Urinary bladder (tissue), 3 donors: ENCODE measurements at regions not wholly inside any gene's neighbourhood (a gene's known extent, or its start where the extent isn't known, plus 50 kb on each side); places are given as distances from the start of the nearest gene placed in this dataset.
"Not testable (repeated sequence)": the region's sequence is repeated elsewhere in the genome, so short reads cannot be mapped to it uniquely, and the experiment has no call there.

ENCODE experiments used
- DNase-seq: peaks from one replicate; pipeline ENCODE4 v3.0.0-alpha.2; 2015; ENCODE audit errors: extremely low spot score
- H3K27ac ChIP-seq: one replicate; pipeline ENCODE4 v1.5.1; 2013; ENCODE audit warnings: low read depth, mild to moderate bottlenecking, moderate library complexity
- H3K36me3 ChIP-seq: one replicate; pipeline ENCODE4 v1.6.1; 2013; ENCODE audit warnings: mild to moderate bottlenecking, moderate library complexity; ENCODE audit not compliant: insufficient read depth
- H3K4me1 ChIP-seq: one replicate; pipeline ENCODE4 v1.6.1; 2013; ENCODE audit warnings: mild to moderate bottlenecking, moderate library complexity; ENCODE audit not compliant: insufficient read depth
- H3K4me3 ChIP-seq: one replicate; pipeline ENCODE4 v1.5.1; 2013; ENCODE audit warnings: low read depth, low read length
- WGBS: extraction: QIAGEN DNeasy Blood & Tissue Kit; methylation state at CpG from one replicate; pipeline ENCODE4 v1.1.7; 2013; 5-methylcytosine and 5-hydroxymethylcytosine counted together
- donor health status: healthy with polysubstance abuse.
- donor health status: healthy.

GRCh38 chr1:187527346-187527745 lies 698.6 kb downstream of the PLA2G4A start:
- 84% methylated on average over 3 of the region's 3 CpGs for WGBS

GRCh38 chr1:187537936-187538335 lies 709.2 kb downstream of the PLA2G4A start:
- Histone ChIP-seq H3K36me3 (no peaks in the 10 kb centered on the region), H3K4me1 (no peaks in the 10 kb centered on the region), H3K27ac (no peak overlapping the region), H3K4me3 (no peak overlapping the region)
- WGBS, result 33% methylated on average over 4 of the region's 4 CpGs
- no peak for DNase-seq

More at GRCh38 chr1:187527346-187527745, 698.6 kb downstream of the PLA2G4A start:
- no peak for DNase-seq
- H3K4me3 ChIP-seq, result no peak overlapping the region
- H3K27ac ChIP-seq, result no peak overlapping the region
- H3K36me3 ChIP-seq, result no peaks in the 10 kb centered on the region
- H3K4me1 ChIP-seq, result no peaks in the 10 kb centered on the region

- Histone ChIP-seq H3K4me3 (no peak overlapping the region), H3K36me3 (no peaks in the 10 kb centered on the region), H3K4me1 (no peaks in the 10 kb centered on the region), H3K27ac (no peak overlapping the region)
- WGBS, result 82% methylated on average over 3 of the region's 3 CpGs
- DNase-seq, result no peak
Measured at GRCh38 chr1:187549540-187549939, 720.8 kb downstream of the PLA2G4A start.

- Histone ChIP-seq H3K4me3 (no peak overlapping the region), H3K27ac (no peak overlapping the region), H3K36me3 (no peaks in the 10 kb centered on the region), H3K4me1 (no peaks in the 10 kb centered on the region)
- 96% methylated on average over 20 of the region's 20 CpGs for WGBS
- DNase-seq, result no peak
Measured at GRCh38 chr1:187551061-187551460, 722.3 kb downstream of the PLA2G4A start.

GRCh38 chr1:187563191-187563590 lies 734.4 kb downstream of the PLA2G4A start:
- no peaks in the 10 kb centered on the region for H3K4me1 ChIP-seq
- DNase-seq, result no peak
- 89% methylated on average over 3 of the region's 3 CpGs for WGBS
- no peak overlapping the region for H3K27ac ChIP-seq
- H3K36me3 ChIP-seq, result no peaks in the 10 kb centered on the region
- no peak overlapping the region for H3K4me3 ChIP-seq

- 79% methylated on average over 1 of the region's 1 CpG for WGBS
- Histone ChIP-seq H3K4me3 (no peak overlapping the region), H3K4me1 (no peaks in the 10 kb centered on the region), H3K36me3 (no peaks in the 10 kb centered on the region), H3K27ac (no peak overlapping the region)
- DNase-seq, result no peak
Measured at GRCh38 chr1:187566354-187566753, 737.6 kb downstream of the PLA2G4A start.

GRCh38 chr1:187568067-187568466 lies 739.3 kb downstream of the PLA2G4A start:
- no peak for DNase-seq
- H3K27ac ChIP-seq, result no peak overlapping the region
- H3K4me3 ChIP-seq, result no peak overlapping the region
- H3K36me3 ChIP-seq, result no peaks in the 10 kb centered on the region
- WGBS, result 88% methylated on average over 2 of the region's 2 CpGs
- no peaks in the 10 kb centered on the region for H3K4me1 ChIP-seq

GRCh38 chr1:187570166-187570565 lies 741.4 kb downstream of the PLA2G4A start:
- H3K36me3 ChIP-seq, result no peaks in the 10 kb centered on the region
- no peak overlapping the region for H3K27ac ChIP-seq
- 94% methylated on average over 2 of the region's 2 CpGs for WGBS
- DNase-seq, result no peak
- H3K4me1 ChIP-seq, result no peaks in the 10 kb centered on the region
- H3K4me3 ChIP-seq, result no peak overlapping the region

- Histone ChIP-seq H3K36me3 (no peaks in the 10 kb centered on the region), H3K4me3 (no peak overlapping the region), H3K27ac (no peak overlapping the region), H3K4me1 (no peaks in the 10 kb centered on the region)
- no peak for DNase-seq
- WGBS, result 53% methylated on average over 1 of the region's 1 CpG
Measured at GRCh38 chr1:187577610-187578009, 748.9 kb downstream of the PLA2G4A start.

GRCh38 chr1:187588917-187589316 lies 760.2 kb downstream of the PLA2G4A start:
- H3K4me3 ChIP-seq, result no peak overlapping the region
- 93% methylated on average over 3 of the region's 3 CpGs for WGBS
- H3K4me1 ChIP-seq, result no peaks in the 10 kb centered on the region
- H3K36me3 ChIP-seq, result no peaks in the 10 kb centered on the region
- H3K27ac ChIP-seq, result no peak overlapping the region
- no peak for DNase-seq

- H3K4me1 ChIP-seq, result no peaks in the 10 kb centered on the region
- no peak overlapping the region for H3K27ac ChIP-seq
- no peak overlapping the region for H3K4me3 ChIP-seq
- no peak for DNase-seq
- no peaks in the 10 kb centered on the region for H3K36me3 ChIP-seq
Measured at GRCh38 chr1:187605736-187606135, 777.0 kb downstream of the PLA2G4A start.

GRCh38 chr1:187615853-187616735 lies 787.3 kb downstream of the PLA2G4A start:
- not testable (repeated sequence) for H3K36me3 ChIP-seq, DNase-seq, H3K4me3 ChIP-seq, H3K27ac ChIP-seq, H3K4me1 ChIP-seq
- WGBS, result 95% methylated on average over 55 of the region's 55 CpGs

- not testable (repeated sequence) for H3K27ac ChIP-seq, H3K4me1 ChIP-seq, DNase-seq, H3K4me3 ChIP-seq, H3K36me3 ChIP-seq
- 91% methylated on average over 21 of the region's 21 CpGs for WGBS
Measured at GRCh38 chr1:187616830-187617229, 788.1 kb downstream of the PLA2G4A start.

- Histone ChIP-seq H3K36me3 (no peaks in the 10 kb centered on the region), H3K27ac (no peak overlapping the region), H3K4me3 (no peak overlapping the region), H3K4me1 (no peaks in the 10 kb centered on the region)
- WGBS, result 94% methylated on average over 3 of the region's 3 CpGs
- no peak for DNase-seq
Measured at GRCh38 chr1:187617776-187618175, 789.0 kb downstream of the PLA2G4A start.
